GM21825 (cell line): ENCODE measurements at regions not wholly inside any gene's neighbourhood (a gene's known extent, or its start where the extent isn't known, plus 50 kb on each side); places are given as distances from the start of the nearest gene placed in this dataset.

Source experiments
- ATAC-seq: cut with Tn5 transposase; IDR thresholded peaks from one replicate; pipeline ENCODE4 v1.9.1; 2021; ENCODE audit warnings: mild to moderate bottlenecking, moderate library complexity; ENCODE audit not compliant: unreplicated experiment

DNA sequence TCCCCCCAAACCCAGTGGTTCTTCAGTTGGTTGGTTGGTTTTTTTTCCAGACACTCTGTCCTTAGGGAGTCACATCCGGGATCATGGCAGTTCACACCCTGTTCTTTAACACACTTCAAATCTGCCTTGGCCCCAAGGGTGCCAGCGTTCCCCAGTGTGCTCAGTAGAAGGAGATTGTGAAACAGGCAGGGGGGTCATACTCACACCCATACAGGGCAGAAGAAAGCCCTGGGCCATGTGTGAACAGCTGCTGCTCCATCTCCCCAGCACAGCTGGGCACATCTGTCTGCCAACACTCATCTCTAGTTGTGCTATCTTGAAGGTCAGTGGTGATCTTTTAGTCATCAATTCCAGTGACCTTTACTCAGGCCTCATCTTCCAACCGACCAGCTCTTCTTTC, 64.4 kb upstream of the FUT8 start:
- ATAC-seq = no peak

DNA sequence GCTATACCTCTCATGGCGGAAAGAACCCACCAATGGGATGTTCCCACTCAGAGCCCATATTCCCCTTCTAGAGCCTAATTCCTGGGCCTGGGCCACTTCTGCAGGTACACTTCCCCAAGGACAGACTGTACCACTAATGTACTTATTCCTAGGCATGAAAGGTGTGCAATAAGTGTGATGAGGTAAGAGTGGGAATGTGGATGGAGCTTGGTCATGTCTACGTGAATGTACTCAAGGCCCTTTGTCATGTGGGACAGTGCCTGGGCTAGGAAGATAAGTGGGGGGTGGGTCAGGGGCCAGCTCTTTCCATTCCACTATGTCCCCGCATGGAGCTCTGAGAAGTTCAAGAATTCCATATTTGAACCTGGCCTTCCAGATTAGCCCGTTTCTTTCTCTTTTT, 63.4 kb upstream of the FUT8 start:
- ATAC-seq = no peak

DNA sequence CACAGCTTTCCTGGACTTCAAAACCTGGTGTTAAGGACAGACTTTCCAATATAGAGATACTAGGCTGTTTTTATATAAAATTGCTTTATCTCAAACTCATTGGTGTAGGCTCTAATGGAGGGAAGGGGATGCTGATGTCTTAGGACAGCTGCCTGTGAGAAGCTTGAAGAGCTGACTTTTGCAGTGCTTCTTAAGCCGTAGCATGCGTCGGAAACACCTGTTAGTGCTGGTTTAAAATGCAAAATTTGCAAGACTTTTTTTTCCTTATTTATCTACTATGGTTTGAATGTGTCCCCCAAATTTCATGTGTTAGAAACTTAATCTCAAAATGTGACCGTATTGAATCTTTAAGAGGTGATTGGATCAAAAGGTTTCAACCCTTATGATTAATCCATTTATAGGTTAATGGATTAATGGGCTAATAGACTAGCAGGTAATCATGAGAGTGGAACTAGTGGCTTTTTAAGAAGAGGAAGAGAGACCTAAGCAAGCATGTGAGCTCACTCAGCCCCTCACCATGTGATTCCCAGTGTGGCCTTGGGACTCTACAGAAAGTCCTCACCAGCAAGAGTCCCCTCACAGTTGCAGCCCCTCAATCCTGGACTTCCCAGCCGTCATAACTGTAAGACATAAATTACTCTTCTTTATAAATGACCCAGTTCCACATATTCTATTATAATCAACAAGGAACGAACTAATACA, 60.9 kb upstream of the FUT8 start:
- no peak for ATAC-seq

DNA sequence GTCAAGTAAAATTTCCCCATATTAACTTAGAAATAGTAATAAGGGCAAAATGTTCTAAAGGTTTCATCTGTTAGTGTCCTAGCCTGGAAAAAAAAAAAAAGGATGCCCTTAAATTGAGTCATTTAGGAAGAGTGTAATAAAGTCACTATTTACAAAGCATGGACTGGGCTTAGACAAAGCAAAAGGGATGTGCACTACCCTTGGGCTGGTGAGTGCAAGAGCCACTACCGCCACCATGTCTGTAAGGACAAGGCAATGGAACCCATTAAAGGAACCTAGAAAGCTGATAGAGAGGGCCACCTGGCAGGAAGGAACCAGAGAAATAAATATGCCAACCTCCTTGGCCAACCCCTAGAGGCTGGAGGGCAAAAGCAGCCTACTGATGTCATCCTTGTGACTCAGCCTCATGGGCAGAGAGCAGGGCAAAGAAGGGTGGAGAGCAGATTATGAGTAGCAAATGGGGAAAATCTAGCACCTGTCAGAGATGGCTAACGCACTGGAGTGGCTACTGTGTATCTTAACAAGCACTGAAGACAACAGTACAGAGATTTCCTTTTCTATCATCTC, 59.5 kb upstream of the FUT8 start:
- ATAC-seq = no peak

DNA sequence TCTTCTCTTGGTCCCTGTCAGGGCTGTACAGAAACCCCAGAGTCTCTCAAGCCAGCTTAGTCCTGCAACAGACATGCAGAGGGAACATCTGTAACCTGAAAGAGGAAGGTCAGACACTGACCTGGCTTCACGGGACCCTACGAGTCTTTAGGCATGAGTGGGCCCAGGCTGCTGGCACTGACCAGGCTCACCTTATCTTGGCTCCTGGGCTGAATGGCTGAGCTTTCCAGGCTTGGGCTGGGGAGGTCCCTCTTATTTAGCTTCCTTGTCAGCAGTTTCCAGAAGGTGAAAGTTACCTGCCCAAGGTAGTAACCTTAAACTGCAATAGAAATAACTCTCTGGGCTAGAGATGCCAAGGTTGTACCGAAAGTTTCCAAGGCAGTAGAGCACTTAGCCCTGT, 58.4 kb upstream of the FUT8 start:
- no peak for ATAC-seq

DNA sequence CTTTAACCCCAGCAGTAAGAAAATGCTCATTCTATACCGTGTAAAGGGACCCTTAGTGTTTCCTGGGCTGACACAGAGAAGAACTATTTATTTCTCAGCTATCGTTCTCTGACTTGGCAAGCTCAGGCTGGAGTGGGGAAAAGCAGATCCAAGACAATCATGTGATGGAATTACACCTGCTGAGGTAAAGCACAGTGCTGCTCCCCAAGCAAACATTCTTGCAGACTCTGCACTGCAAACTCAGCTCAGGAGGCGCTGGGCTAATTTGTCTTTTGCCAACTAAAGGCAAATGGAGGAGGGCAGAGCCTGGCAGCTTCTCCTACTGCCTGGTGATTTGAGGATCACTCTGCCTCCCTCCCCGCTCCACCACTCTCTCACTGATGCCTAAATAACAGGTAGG, 57.8 kb upstream of the FUT8 start:
- ATAC-seq = no peak

DNA sequence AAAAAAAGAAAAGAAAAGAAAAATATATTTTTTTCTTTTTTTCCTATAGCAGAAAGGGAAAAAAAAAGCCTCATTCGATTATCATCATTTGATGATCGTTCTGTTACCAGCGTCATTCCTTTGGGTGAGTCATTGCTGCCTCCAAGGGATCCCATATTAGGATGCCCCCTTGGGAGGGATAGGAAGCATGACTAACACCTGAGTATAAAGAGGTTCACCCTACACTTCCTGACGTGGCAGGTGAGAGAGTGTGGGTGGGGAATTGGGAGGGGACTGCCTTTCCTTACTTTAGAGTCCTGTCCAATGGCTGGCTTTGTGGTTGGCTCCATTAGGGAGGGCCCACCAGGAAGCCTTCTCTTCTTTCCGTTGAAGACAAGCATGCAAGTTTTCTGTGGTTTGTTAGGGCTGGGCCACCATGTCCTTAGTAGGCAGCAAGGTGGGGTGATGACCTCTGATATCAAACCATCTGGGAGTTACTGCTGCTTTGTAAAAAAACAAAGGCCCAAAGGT, 56.1 kb upstream of the FUT8 start:
- no peak for ATAC-seq

DNA sequence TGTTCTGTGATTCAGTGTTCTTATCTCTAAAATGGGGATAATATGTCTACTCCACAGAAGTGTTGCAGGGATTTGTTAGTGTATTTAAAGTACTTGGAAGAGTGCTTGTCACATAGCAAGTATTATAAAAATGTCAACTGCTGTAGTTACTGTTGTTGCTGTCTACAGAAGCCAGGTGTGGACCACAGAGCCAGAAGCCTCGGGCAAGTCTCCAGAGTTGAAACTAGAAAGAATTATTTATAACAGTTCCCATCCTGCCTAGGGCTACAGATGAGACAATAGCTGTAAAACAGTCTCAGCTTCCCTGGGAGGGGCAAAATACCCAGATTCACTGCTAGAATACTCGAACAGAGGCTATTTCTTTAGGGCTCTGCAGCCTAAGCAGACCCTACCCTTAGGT, 55.4 kb upstream of the FUT8 start:
- no peak for ATAC-seq

DNA sequence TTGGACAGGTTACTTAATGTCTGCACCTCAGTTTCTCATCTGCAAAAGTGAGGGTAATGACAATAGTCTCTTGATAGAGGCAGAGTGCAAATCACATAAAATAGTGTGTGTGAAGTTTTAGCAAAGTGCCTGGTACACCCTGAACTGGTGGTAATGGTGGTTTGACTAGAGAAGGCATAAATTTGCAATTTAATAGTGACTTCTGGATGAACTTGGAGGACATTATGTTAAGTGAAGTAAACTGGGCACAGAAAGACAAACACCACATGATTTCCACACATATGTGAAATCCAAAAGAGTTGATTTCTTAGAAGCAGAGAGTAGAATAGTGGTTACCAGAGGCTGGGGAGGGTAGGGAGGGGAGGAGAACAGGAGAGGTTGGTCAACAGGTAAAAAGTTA, 54.8 kb upstream of the FUT8 start:
- no peak for ATAC-seq

DNA sequence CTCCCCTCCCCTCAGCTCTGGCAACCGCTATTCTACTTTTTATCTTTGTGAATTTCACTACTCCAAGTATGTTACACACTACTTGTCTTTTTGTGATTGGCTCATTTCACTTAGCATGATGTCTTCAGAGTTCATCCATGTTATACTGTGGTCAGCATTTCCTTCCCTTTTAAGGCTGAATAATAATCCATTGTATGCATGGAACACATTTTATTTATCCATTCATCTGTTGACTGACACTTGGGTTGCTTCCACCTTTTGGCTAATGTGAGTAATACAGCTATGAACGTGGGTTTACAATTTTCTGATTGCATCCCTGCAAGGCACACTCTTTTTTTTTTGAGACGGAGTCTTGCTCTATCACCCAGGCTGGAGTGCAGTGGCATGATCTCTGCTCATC, 53.0 kb upstream of the FUT8 start:
- no peak for ATAC-seq

DNA sequence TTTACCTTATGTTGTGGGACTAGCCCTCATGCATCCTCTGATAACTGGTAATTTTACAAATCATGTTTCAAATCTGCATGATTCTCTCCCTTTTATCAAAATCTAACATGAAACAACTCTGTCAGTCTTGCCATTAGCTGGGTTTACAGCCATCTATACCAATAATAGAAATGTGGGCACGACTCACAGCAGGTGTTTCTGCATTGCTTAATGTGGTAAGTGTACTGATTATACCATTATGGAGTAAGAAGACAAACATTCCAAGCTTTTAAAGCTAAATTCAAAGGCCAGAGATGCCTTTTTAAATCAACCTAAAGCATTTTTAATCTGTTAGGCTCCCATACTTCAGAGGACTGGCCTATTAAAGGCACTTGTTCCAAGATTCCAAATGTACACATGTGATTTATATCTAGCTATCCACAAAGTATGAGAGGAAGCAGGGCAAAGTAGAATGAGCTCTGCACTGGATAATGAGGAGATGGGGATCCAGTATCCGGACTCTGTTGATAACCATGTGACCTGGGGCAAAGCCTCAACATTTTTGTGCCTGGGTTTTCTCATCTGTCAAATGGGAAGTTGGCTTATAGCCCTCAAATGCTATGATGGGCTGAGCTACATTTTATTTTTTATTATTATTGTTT, 52.3 kb upstream of the FUT8 start:
- ATAC-seq = no peak

DNA sequence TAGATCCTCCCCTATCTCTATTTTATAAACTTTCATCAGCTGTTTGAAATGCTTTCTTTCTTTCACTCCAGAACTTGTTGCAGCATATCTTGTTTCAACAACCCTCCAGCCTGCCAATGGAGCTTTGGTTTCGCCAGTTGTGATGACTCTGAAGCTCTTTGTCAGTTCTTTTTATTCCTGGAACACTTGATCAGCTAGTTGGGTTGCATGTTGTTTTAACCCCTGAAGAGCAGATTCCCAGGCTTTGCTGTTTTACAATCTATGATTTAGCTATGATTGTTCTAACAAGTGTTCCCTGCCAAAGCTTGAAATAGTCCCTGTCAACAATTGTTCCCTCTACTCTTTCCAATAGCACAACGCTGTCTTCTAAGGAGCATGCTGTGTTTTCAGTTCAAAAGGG, 50.6 kb upstream of the FUT8 start:
- no peak for ATAC-seq
